ENCODE measurements at regions not wholly inside any gene's neighbourhood (a gene's known extent, or its start where the extent isn't known, plus 50 kb on each side); places are given as distances from the start of the nearest gene placed in this dataset.

DNA sequence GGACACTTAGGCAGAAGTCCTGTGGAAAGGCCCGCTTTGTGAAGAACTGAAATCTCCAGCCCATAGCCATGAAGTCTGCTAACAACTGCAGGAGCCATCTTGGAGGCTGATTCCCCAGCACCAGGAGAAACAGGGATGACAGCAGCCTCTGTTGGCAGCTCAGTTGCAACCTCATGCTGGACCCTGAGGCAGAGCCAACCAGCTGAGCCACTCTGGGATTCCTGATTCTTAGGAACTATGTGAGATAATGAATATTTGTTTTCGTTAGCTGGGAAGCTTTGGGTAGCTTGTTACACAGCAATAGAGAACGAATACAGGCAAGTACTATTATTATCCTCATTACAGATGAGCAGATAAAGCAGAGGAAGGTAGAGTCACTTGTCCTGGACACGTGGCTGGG lies 210.5 kb upstream of the ANKH start:
- TF ChIP-seq, protein P1, sequence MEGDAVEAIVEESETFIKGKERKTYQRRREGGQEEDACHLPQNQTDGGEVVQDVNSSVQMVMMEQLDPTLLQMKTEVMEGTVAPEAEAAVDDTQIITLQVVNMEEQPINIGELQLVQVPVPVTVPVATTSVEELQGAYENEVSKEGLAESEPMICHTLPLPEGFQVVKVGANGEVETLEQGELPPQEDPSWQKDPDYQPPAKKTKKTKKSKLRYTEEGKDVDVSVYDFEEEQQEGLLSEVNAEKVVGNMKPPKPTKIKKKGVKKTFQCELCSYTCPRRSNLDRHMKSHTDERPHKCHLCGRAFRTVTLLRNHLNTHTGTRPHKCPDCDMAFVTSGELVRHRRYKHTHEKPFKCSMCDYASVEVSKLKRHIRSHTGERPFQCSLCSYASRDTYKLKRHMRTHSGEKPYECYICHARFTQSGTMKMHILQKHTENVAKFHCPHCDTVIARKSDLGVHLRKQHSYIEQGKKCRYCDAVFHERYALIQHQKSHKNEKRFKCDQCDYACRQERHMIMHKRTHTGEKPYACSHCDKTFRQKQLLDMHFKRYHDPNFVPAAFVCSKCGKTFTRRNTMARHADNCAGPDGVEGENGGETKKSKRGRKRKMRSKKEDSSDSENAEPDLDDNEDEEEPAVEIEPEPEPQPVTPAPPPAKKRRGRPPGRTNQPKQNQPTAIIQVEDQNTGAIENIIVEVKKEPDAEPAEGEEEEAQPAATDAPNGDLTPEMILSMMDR (conservative IDR thresholded peaks at IDR 0.05): no peak
- H3K27ac ChIP-seq: no peak overlapping the region

DNA sequence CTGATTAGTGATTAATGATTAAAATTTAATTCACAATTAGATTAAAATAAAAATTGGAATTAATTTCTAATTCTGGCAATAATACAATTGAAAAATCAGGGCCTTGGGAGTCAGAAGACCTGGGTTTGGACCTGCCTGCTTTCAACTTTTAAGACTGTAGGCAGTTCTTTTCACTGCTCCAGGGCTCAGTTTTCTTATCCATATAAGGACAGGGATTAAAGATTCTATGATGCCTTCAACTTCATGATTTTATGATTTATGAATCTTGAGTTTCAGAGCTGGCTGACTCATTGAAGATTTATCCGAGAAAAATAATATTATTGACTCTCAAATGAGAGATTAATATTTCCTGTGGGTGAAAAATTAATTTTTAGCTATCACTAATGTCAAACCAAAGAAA lies 208.6 kb upstream of the ANKH start:
- H3K27ac ChIP-seq: no peak overlapping the region
- TF ChIP-seq, protein P1 (conservative IDR thresholded peaks at IDR 0.05): no peak

DNA sequence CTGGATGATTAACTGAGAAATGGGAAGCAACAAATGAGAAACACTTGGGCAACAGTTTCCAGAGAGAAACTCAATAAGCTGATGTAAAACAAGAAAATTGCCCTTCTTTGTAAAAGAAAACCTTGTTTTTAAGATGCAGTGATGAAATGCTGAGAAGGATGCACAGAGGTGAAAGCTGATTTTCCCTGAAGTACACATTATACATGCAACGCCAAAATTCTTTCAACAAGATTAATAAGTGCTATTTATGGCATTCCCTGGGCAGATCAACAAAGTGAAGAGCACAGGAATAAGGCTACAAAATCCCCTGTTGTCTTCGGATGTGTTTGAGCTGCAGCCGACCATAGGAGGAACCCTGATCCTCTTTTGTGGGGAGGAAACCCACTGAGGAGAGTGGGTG lies 208.0 kb upstream of the ANKH start:
- no peak overlapping the region for H3K27ac ChIP-seq
- TF ChIP-seq, protein P1 (conservative IDR thresholded peaks at IDR 0.05): no peak

- TF ChIP-seq, protein P1 (conservative IDR thresholded peaks at IDR 0.05): no peak
- H3K27ac ChIP-seq: no peak overlapping the region
These were observed 203.1 kb upstream of the ANKH start for GRCh38 chr5:15074651-15075050.

DNA sequence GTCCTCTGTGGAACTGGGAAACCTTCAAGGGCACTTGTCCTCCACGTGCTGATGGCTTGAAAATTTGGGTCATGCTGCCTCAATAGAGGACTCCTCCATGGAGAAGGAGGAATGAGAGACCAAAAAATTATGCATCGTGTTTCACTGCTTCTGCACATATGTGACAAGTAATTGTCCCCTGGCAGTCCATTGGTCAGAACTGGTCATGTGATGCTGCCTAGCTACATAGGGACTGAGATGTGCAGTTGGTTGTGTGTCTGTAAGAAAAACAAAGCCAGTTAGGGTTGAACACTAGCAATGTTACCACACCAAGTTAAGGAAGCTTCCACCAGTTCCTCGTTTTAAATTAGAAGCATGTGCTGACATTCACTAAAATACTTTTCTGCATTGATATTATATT lies 201.9 kb upstream of the ANKH start:
- H3K27ac ChIP-seq: no peak overlapping the region
- TF ChIP-seq, protein P1 (conservative IDR thresholded peaks at IDR 0.05): no peak

- TF ChIP-seq, protein P1 (conservative IDR thresholded peaks at IDR 0.05): no peak
- no peak overlapping the region for H3K27ac ChIP-seq
These were observed 199.3 kb upstream of the ANKH start for GRCh38 chr5:15070907-15071306.

DNA sequence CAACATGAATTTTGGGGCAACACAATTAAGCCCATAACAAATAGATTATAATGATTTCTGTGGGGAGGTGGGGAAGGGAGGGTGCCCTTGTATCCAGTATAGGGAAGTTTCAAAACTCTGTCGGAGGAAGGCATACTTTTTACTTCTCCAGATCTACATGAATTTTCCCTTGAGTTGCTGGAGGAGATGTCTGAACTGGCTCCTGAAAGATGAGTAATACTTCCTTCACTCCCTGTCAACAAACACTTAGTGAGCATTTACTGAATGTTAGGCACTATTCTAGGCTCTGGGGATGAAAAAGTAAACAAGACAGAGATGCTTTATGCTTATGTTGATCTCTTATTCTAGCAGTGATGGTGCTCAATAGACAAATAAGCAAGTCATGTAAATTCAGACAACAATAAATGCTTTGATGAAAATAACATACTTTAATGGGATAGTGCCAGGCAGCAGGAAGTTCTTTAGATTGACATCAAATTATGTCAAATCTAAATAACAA lies 197.9 kb upstream of the ANKH start:
- no peak overlapping the region for H3K27ac ChIP-seq
- TF ChIP-seq, protein P1 (conservative IDR thresholded peaks at IDR 0.05): no peak

Data from VCaP (cell line).